ENCODE measurements at regions not wholly inside any gene's neighbourhood (a gene's known extent, or its start where the extent isn't known, plus 50 kb on each side); places are given as distances from the start of the nearest gene placed in this dataset.
"Not testable (repeated sequence)": the region's sequence is repeated elsewhere in the genome, so short reads cannot be mapped to it uniquely, and the experiment has no call there.

- no peak for ATAC-seq
- POLR2A ChIA-PET: no interaction called here
- DNase-seq (ENCODE audit: low read depth in 1 of 2, low spot score in 1 of 2): no peak
- FAIRE-seq: no peak
- CTCF ChIA-PET: interaction anchor here (1.5 to 1.7 kb wide), 2 partner anchors 9 to 11 kb away, joined by 3 to 4 read pairs; no protein-coding TSS in a partner anchor
- H3K27ac ChIP-seq: no peak overlapping the region
- no peak overlapping the region for H3K4me3 ChIP-seq
- H3K4me2 ChIP-seq: no peak overlapping the region
- TF ChIP-seq JUN (IDR thresholded peaks at IDR 0.05): no peak
- TF ChIP-seq, protein P1, sequence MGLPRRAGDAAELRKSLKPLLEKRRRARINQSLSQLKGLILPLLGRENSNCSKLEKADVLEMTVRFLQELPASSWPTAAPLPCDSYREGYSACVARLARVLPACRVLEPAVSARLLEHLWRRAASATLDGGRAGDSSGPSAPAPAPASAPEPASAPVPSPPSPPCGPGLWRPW (IDR thresholded peaks at IDR 0.05): no peak
- TF ChIP-seq MAFK (IDR thresholded peaks at IDR 0.05; ENCODE audit: partially characterized antibody): no peak
- TF ChIP-seq SREBF2 (IDR thresholded peaks at IDR 0.05): no peak
- peaks cover 21% of the 10 kb centered on the region; the same call in 2 of the 3 replicates for H3K9me3 ChIP-seq
- H3K4me1 ChIP-seq: no peaks in the 10 kb centered on the region
Observed at GRCh38 chr19:28135825-28136224, 1077.1 kb downstream of the UQCRFS1 start.

DNA sequence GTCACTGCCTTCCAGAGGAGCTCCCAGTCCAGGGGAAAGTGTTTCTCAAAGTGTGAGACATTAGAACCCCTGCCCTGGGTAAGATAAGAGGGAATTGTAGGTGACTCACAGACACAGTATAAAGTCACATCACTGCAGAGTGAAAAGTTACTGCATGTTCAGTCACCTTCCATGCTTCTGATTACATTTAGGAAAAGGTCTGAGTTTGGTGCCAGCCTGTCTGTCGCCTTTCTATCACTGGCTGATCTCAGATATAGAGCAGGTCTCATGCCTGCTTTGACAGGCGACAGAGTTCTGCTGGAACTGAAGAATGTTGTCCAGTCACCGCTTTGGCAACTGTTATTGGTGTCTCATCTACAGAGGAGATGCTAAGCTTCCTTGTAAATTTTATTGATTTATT is 1078.6 kb downstream of the UQCRFS1 start:
- TF ChIP-seq NPAS2 (CRISPR knock-in tag; IDR thresholded peaks at IDR 0.05; ENCODE audit: borderline replicate concordance) (no peak), JUNB (IDR thresholded peaks at IDR 0.05) (no peak), CEBPB (IDR thresholded peaks at IDR 0.05) (no peak), GATA3 (IDR thresholded peaks at IDR 0.05; ENCODE audit: borderline replicate concordance) (no peak)
- TF ChIP-seq, protein P1 (IDR thresholded peaks at IDR 0.05): no peak
- TF ChIP-seq, protein P2, sequence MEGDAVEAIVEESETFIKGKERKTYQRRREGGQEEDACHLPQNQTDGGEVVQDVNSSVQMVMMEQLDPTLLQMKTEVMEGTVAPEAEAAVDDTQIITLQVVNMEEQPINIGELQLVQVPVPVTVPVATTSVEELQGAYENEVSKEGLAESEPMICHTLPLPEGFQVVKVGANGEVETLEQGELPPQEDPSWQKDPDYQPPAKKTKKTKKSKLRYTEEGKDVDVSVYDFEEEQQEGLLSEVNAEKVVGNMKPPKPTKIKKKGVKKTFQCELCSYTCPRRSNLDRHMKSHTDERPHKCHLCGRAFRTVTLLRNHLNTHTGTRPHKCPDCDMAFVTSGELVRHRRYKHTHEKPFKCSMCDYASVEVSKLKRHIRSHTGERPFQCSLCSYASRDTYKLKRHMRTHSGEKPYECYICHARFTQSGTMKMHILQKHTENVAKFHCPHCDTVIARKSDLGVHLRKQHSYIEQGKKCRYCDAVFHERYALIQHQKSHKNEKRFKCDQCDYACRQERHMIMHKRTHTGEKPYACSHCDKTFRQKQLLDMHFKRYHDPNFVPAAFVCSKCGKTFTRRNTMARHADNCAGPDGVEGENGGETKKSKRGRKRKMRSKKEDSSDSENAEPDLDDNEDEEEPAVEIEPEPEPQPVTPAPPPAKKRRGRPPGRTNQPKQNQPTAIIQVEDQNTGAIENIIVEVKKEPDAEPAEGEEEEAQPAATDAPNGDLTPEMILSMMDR (IDR thresholded peaks at IDR 0.05): no peak
- TF ChIP-seq, protein P3, sequence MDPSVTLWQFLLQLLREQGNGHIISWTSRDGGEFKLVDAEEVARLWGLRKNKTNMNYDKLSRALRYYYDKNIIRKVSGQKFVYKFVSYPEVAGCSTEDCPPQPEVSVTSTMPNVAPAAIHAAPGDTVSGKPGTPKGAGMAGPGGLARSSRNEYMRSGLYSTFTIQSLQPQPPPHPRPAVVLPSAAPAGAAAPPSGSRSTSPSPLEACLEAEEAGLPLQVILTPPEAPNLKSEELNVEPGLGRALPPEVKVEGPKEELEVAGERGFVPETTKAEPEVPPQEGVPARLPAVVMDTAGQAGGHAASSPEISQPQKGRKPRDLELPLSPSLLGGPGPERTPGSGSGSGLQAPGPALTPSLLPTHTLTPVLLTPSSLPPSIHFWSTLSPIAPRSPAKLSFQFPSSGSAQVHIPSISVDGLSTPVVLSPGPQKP (IDR thresholded peaks at IDR 0.05; ENCODE audit: low read depth, low read length): no peak
- Histone ChIP-seq H3K4me3 (no peak overlapping the region), H3K4me1 (no peaks in the 10 kb centered on the region), H3K27ac (no peak overlapping the region), H3K4me2 (no peak overlapping the region), H3K9me3 (peaks cover 15% of the 10 kb centered on the region; the same call in 2 of the 3 replicates)
- ATAC-seq (no peak), DNase-seq (ENCODE audit: low read depth in 1 of 2, low spot score in 1 of 2) (no peak), FAIRE-seq (no peak)
- ChIA-PET POLR2A (no interaction called here), CTCF (no interaction called here)
- 2% methylated on average over 3 of the region's 3 CpGs for WGBS (ENCODE audit: missing lambda C conversion rate)

DNA sequence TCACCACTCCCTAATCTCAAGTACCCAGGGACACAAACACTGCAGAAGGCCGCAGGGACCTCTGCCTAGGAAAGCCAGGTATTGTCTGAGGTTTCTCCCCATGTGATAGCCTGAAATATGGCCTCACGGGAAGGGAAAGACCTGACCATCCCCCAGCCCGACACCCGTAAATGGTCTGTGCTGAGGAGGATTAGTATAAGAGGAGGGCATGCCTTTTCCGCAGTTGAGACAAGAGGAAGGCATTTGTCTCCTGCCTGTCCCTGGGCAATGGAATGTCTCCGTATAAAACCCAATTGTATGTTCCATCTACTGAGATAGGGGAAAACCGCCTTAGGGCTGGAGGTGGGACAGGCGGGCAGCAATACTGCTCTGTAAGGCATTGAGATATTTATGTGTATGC is 1082.1 kb downstream of the UQCRFS1 start:
- H3K27ac ChIP-seq; POLR2A ChIA-PET; H3K4me1 ChIP-seq; CTCF ChIA-PET; FAIRE-seq; ATAC-seq; H3K4me3 ChIP-seq; H3K4me2 ChIP-seq; DNase-seq (ENCODE audit: low read depth in 1 of 2, low spot score in 1 of 2): not testable (repeated sequence)
- peaks cover 11% of the 10 kb centered on the region; the same call in 2 of the 3 replicates for H3K9me3 ChIP-seq
- WGBS (ENCODE audit: missing lambda C conversion rate): 13% methylated on average over 8 of the region's 8 CpGs

- FAIRE-seq (no peak), ATAC-seq (no peak), DNase-seq (ENCODE audit: low read depth in 1 of 2, low spot score in 1 of 2) (no peak)
- TF ChIP-seq HMGXB4 (CRISPR knock-in tag; IDR thresholded peaks at IDR 0.05; ENCODE audit: borderline replicate concordance) (no peak), RAD21 (conservative IDR thresholded peaks at IDR 0.05 in 1 of 2, IDR thresholded peaks at IDR 0.05 in 1 of 2) (no peak), NFE2L2 (conservative IDR thresholded peaks at IDR 0.05; ENCODE audit: low read length) (no peak), HOXA7 (CRISPR knock-in tag; IDR thresholded peaks at IDR 0.05) (no peak), ZC3H11A (IDR thresholded peaks at IDR 0.05) (no peak), TP53 (CRISPR knock-in tag; IDR thresholded peaks at IDR 0.05) (no peak), RNF2 (IDR thresholded peaks at IDR 0.05; ENCODE audit: borderline replicate concordance, low read depth) (no peak)
- Histone ChIP-seq H3K4me1 (no peaks in the 10 kb centered on the region), H3K27ac (no peak overlapping the region), H3K9me3 (peaks cover 10% of the 10 kb centered on the region; the same call in 2 of the 3 replicates), H3K4me2 (no peak overlapping the region), H3K4me3 (no peak overlapping the region)
- 4% methylated on average over 4 of the region's 4 CpGs for WGBS (ENCODE audit: missing lambda C conversion rate)
- POLR2A ChIA-PET: no interaction called here
- CTCF ChIA-PET: no interaction called here
Observed at GRCh38 chr19:28130066-28130511, 1082.9 kb downstream of the UQCRFS1 start.

Data from A549 (cell line).